CD4-positive, alpha-beta T cell (primary cell): ENCODE measurements at regions not wholly inside any gene's neighbourhood (a gene's known extent, or its start where the extent isn't known, plus 50 kb on each side); places are given as distances from the start of the nearest gene placed in this dataset.

Experiments
- ATAC-seq: fragments of 200-7000 bp; cut with Tn5 transposase; one replicate; pipeline ENCODE4 v1.10.0; 2022; ENCODE audit warnings: mild to moderate bottlenecking; ENCODE audit not compliant: poor library complexity
- CTCF ChIA-PET: fragments of 350-600 bp; sonication (Branson Sonifier 250); formaldehyde crosslinking; loops from one replicate; lab custom pipeline; 2021; ENCODE audit warnings: antibody characterized with exemption, inconsistent platforms; lab: Charles Lee
- POLR2A ChIA-PET: fragments of 350-600 bp; sonication (Branson Sonifier 250); formaldehyde crosslinking; loops from one replicate; lab custom pipeline; 2021; ENCODE audit warnings: antibody characterized with exemption, inconsistent platforms; lab: Charles Lee
- DNase-seq, 14 experiments: peaks; one replicate each; pipeline ENCODE4 v3.0.0-alpha.2; 2013 to 2020; ENCODE audit warnings: mixed read lengths in 2 of 14
- H3K27ac ChIP-seq, 2 donors: one replicate each; pipeline versions ENCODE4 v1.5.1 to v1.7.0; 2013; ENCODE audit warnings: low read length in 2 of 2, low read depth in 1 of 2, mild to moderate bottlenecking in 1 of 2
- H3K27me3 ChIP-seq, 2 experiments: 1 replicate in 1 of 2; 2 replicates in 1 of 2; pipeline versions ENCODE4 v1.6.1 to v1.7.0; 2013; ENCODE audit warnings: low read length in 2 of 2, control low read depth in 1 of 2, mild to moderate bottlenecking in 1 of 2, moderate library complexity in 1 of 2; ENCODE audit not compliant: insufficient read depth in 2 of 2, control insufficient read depth in 1 of 2
- H3K36me3 ChIP-seq: one replicate; pipeline ENCODE4 v1.6.1; 2013; ENCODE audit warnings: low read length, control low read depth; ENCODE audit not compliant: insufficient read depth
- H3K4me1 ChIP-seq: one replicate; pipeline ENCODE4 v1.6.1; 2013; ENCODE audit warnings: low read length, control low read depth; ENCODE audit not compliant: insufficient read depth
- H3K4me3 ChIP-seq: one replicate; pipeline ENCODE4 v1.5.1; 2013; ENCODE audit warnings: mild to moderate bottlenecking, low read length, moderate library complexity
- H3K9me3 ChIP-seq, 2 experiments: 1 replicate in 1 of 2; 2 replicates in 1 of 2; pipeline versions ENCODE4 v1.6.1 to v1.7.0; 2013; ENCODE audit warnings: low read length in 2 of 2, mild to moderate bottlenecking in 2 of 2, control low read depth in 1 of 2, moderate library complexity in 1 of 2; ENCODE audit not compliant: control insufficient read depth in 1 of 2, insufficient read depth in 1 of 2
- H3K27ac Mint-ChIP-seq: one replicate; pipeline ENCODE4 v1.8.0; 2020; ENCODE audit warnings: mixed read lengths
- H3K27me3 Mint-ChIP-seq: one replicate; pipeline ENCODE4 v1.8.0; 2021; ENCODE audit warnings: mixed read lengths
- H3K36me3 Mint-ChIP-seq: one replicate; pipeline ENCODE4 v1.8.0; 2021; ENCODE audit warnings: low read depth, mixed read lengths
- H3K4me1 Mint-ChIP-seq: one replicate; pipeline ENCODE4 v1.8.0; 2021; ENCODE audit warnings: low read depth, mixed read lengths
- H3K4me3 Mint-ChIP-seq: one replicate; pipeline ENCODE4 v1.8.0; 2020; ENCODE audit warnings: mild to moderate bottlenecking, mixed read lengths
- H3K9me3 Mint-ChIP-seq: one replicate; pipeline ENCODE4 v1.8.0; 2020; ENCODE audit warnings: mixed read lengths
- CTCF ChIP-seq: fragments of 200-600 bp; IDR thresholded peaks from one replicate; pipeline ENCODE4 v1.8.0; 2022; ENCODE audit warnings: antibody characterized with exemption, mild to moderate bottlenecking
- intact Hi-C, 2 experiments: fragments of 100-400 bp; cut with DNase I in 1 of 2; cut with micrococcal nuclease in 1 of 2; formaldehyde crosslinking; loops; one replicate each; pipeline versions ENCODE4 v1.15.1 to v1.9.0; 2023 to 2025; cut with DNase I, micrococcal nuclease

GRCh38 chr3:106247902-106248684 lies 379.3 kb upstream of the CBLB start:
- Mint-ChIP-seq H3K36me3 (no peaks in the 10 kb centered on the region), H3K4me1 (no peaks in the 10 kb centered on the region), H3K4me3 (no peak overlapping the region), H3K9me3 (peaks cover 3% of the 10 kb centered on the region), H3K27ac (no peak overlapping the region), H3K27me3 (no peaks in the 10 kb centered on the region)
- CTCF ChIA-PET: no interaction called here
- no peak for TF ChIP-seq CTCF
- Histone ChIP-seq H3K36me3 (no peaks in the 10 kb centered on the region), H3K4me3 (no peak overlapping the region), H3K27me3 (no peaks in the 10 kb centered on the region), H3K9me3 (peaks cover 5 to 8% of the 10 kb centered on the region in 2 experiments), H3K27ac (no peak overlapping the region), H3K4me1 (no peaks in the 10 kb centered on the region)
- intact Hi-C loops: no loop called here
- no peak for ATAC-seq
- no peak for DNase-seq
- POLR2A ChIA-PET: no interaction called here

- Histone ChIP-seq H3K27me3 (no peaks in the 10 kb centered on the region), H3K36me3 (no peaks in the 10 kb centered on the region), H3K9me3 (peaks cover 5 to 8% of the 10 kb centered on the region in 2 experiments), H3K4me1 (no peaks in the 10 kb centered on the region), H3K4me3 (no peak overlapping the region), H3K27ac (no peak overlapping the region)
- ChIA-PET CTCF (no interaction called here), POLR2A (no interaction called here)
- Mint-ChIP-seq H3K9me3 (peaks cover 3% of the 10 kb centered on the region), H3K4me1 (no peaks in the 10 kb centered on the region), H3K36me3 (no peaks in the 10 kb centered on the region), H3K27me3 (no peaks in the 10 kb centered on the region), H3K4me3 (no peak overlapping the region), H3K27ac (no peak overlapping the region)
- no peak for TF ChIP-seq CTCF
- ATAC-seq (no peak), DNase-seq (no peak)
- intact Hi-C loops: no loop called here
These were observed 380.3 kb upstream of the CBLB start for GRCh38 chr3:106249159-106249558.

- H3K36me3 Mint-ChIP-seq: no peaks in the 10 kb centered on the region
- H3K4me3 ChIP-seq: no peak overlapping the region
- ATAC-seq (no peak), DNase-seq (no peak)
- H3K4me1 Mint-ChIP-seq: no peaks in the 10 kb centered on the region
- no peak for TF ChIP-seq CTCF
- no peak overlapping the region for H3K27ac Mint-ChIP-seq
- H3K4me1 ChIP-seq: no peaks in the 10 kb centered on the region
- peaks cover 3% of the 10 kb centered on the region for H3K9me3 Mint-ChIP-seq
- H3K36me3 ChIP-seq: no peaks in the 10 kb centered on the region
- intact Hi-C loops: no loop called here
- H3K27ac ChIP-seq: no peak overlapping the region
- no peaks in the 10 kb centered on the region for H3K27me3 ChIP-seq
- no peaks in the 10 kb centered on the region for H3K27me3 Mint-ChIP-seq
- no peak overlapping the region for H3K4me3 Mint-ChIP-seq
- ChIA-PET POLR2A (no interaction called here), CTCF (no interaction called here)
- peaks cover 5 to 8% of the 10 kb centered on the region in 2 experiments for H3K9me3 ChIP-seq
These were observed 381.2 kb upstream of the CBLB start for GRCh38 chr3:106249981-106250380.
